ENCODE measurements at regions not wholly inside any gene's neighbourhood (a gene's known extent, or its start where the extent isn't known, plus 50 kb on each side); places are given as distances from the start of the nearest gene placed in this dataset.
"Not testable (repeated sequence)": the region's sequence is repeated elsewhere in the genome, so short reads cannot be mapped to it uniquely, and the experiment has no call there.

- no peak for DNase-seq (ENCODE audit: low spot score)
Observed at GRCh38 chrX:50967736-50968135, 57.2 kb downstream of the BMP15 start.

- not testable (repeated sequence) for DNase-seq (ENCODE audit: low spot score)
Observed at GRCh38 chrX:50968871-50969635, 58.5 kb downstream of the BMP15 start.

- DNase-seq (ENCODE audit: low spot score), result peak; percentile 16
Observed at GRCh38 chrX:50971395-50971794, 60.9 kb downstream of the BMP15 start.

GRCh38 chrX:50973199-50973598 is 62.7 kb downstream of the BMP15 start:
- no peak for DNase-seq (ENCODE audit: low spot score)

- DNase-seq (ENCODE audit: low spot score), result no peak
Observed at GRCh38 chrX:50978920-50979682, 68.6 kb downstream of the BMP15 start.

GRCh38 chrX:50980251-50980650 is 69.7 kb downstream of the BMP15 start:
- no peak for DNase-seq (ENCODE audit: low spot score)

- DNase-seq (ENCODE audit: low spot score), result peak; percentile 32
Observed at GRCh38 chrX:50988649-50989048, 78.1 kb downstream of the BMP15 start.

GRCh38 chrX:50996930-50997329 is 86.4 kb downstream of the BMP15 start:
- DNase-seq (ENCODE audit: low spot score), result no peak

GRCh38 chrX:51000384-51000783 is 89.8 kb downstream of the BMP15 start:
- not testable (repeated sequence) for DNase-seq (ENCODE audit: low spot score)

GRCh38 chrX:51001733-51002632 is 91.4 kb downstream of the BMP15 start:
- not testable (repeated sequence) for DNase-seq (ENCODE audit: low spot score)

GRCh38 chrX:51006064-51006463 is 95.5 kb downstream of the BMP15 start:
- no peak for DNase-seq (ENCODE audit: low spot score)

- no peak for DNase-seq (ENCODE audit: low spot score)
Observed at GRCh38 chrX:51024106-51024696, 113.7 kb downstream of the BMP15 start.

GRCh38 chrX:51026862-51027261 is 116.3 kb downstream of the BMP15 start:
- DNase-seq (ENCODE audit: low spot score), result no peak

GRCh38 chrX:51035746-51036145 is 125.2 kb downstream of the BMP15 start:
- DNase-seq (ENCODE audit: low spot score), result no peak

GRCh38 chrX:51047950-51048349 is 137.4 kb downstream of the BMP15 start:
- DNase-seq (ENCODE audit: low spot score), result no peak

- DNase-seq (ENCODE audit: low spot score), result no peak
Observed at GRCh38 chrX:51053741-51054140, 143.2 kb downstream of the BMP15 start.

GRCh38 chrX:51098046-51098445 is 187.5 kb downstream of the BMP15 start:
- no peak for DNase-seq (ENCODE audit: low spot score)

- not testable (repeated sequence) for DNase-seq (ENCODE audit: low spot score)
Observed at GRCh38 chrX:51119058-51119926, 208.8 kb downstream of the BMP15 start.

- not testable (repeated sequence) for DNase-seq (ENCODE audit: low spot score)
Observed at GRCh38 chrX:51125743-51126142, 206.9 kb upstream of the NUDT10 start.

- DNase-seq (ENCODE audit: low spot score), result peak; percentile 33
Observed at GRCh38 chrX:51144828-51145442, 187.7 kb upstream of the NUDT10 start.

Measured in kidney capillary endothelial cell (primary cell).